HG03135 (cell line): ENCODE measurements at regions not wholly inside any gene's neighbourhood (a gene's known extent, or its start where the extent isn't known, plus 50 kb on each side); places are given as distances from the start of the nearest gene placed in this dataset.

Source experiments
- ATAC-seq: cut with Tn5 transposase; IDR thresholded peaks from one replicate; pipeline ENCODE4 v1.9.1; 2021; ENCODE audit warnings: mild to moderate bottlenecking, moderate library complexity; ENCODE audit not compliant: unreplicated experiment

- ATAC-seq = no peak
Measured at GRCh38 chr9:115637661-115638060, 515.9 kb upstream of the PAPPA start.

- no peak for ATAC-seq
Measured at GRCh38 chr9:115640887-115641286, 512.7 kb upstream of the PAPPA start.

GRCh38 chr9:115642285-115642684 is 511.3 kb upstream of the PAPPA start:
- ATAC-seq = no peak

GRCh38 chr9:115643948-115644727 is 509.5 kb upstream of the PAPPA start:
- ATAC-seq = no peak

- ATAC-seq = no peak
Measured at GRCh38 chr9:115649991-115650472, 503.6 kb upstream of the PAPPA start.

GRCh38 chr9:115650768-115651167 is 502.8 kb upstream of the PAPPA start:
- no peak for ATAC-seq

- no peak for ATAC-seq
Measured at GRCh38 chr9:115651461-115651860, 502.1 kb upstream of the PAPPA start.

- no peak for ATAC-seq
Measured at GRCh38 chr9:115653171-115653606, 500.4 kb upstream of the PAPPA start.

- no peak for ATAC-seq
Measured at GRCh38 chr9:115657695-115658094, 495.9 kb upstream of the PAPPA start.

GRCh38 chr9:115665519-115665918 is 488.1 kb upstream of the PAPPA start:
- no peak for ATAC-seq

- no peak for ATAC-seq
Measured at GRCh38 chr9:115668521-115668920, 485.1 kb upstream of the PAPPA start.

GRCh38 chr9:115671236-115671962 is 482.2 kb upstream of the PAPPA start:
- ATAC-seq = no peak

- no peak for ATAC-seq
Measured at GRCh38 chr9:115671963-115672305, 481.7 kb upstream of the PAPPA start.

GRCh38 chr9:115672477-115673316 is 480.9 kb upstream of the PAPPA start:
- ATAC-seq = no peak

- ATAC-seq = no peak
Measured at GRCh38 chr9:115673599-115673998, 480.0 kb upstream of the PAPPA start.

GRCh38 chr9:115674091-115674490 is 479.5 kb upstream of the PAPPA start:
- no peak for ATAC-seq

- no peak for ATAC-seq
Measured at GRCh38 chr9:115675834-115676233, 477.8 kb upstream of the PAPPA start.

GRCh38 chr9:115680231-115680630 is 473.4 kb upstream of the PAPPA start:
- no peak for ATAC-seq

GRCh38 chr9:115681585-115681984 is 472.0 kb upstream of the PAPPA start:
- ATAC-seq = no peak

GRCh38 chr9:115686069-115686468 is 467.5 kb upstream of the PAPPA start:
- ATAC-seq = no peak

- ATAC-seq = no peak
Measured at GRCh38 chr9:115687356-115687755, 466.2 kb upstream of the PAPPA start.
